HepG2 (cell line): ENCODE measurements at regions not wholly inside any gene's neighbourhood (a gene's known extent, or its start where the extent isn't known, plus 50 kb on each side); places are given as distances from the start of the nearest gene placed in this dataset.

Experiments used
- ATAC-seq: fragments of 200-7000 bp; cut with Tn5 transposase; 3 replicates; pipeline ENCODE4 v1.9.1; 2020; ENCODE audit warnings: mild to moderate bottlenecking, moderate library complexity
- BruUV-seq: library from RNA; stranded (reverse); fragments of 400-500 nt; replicated peaks from 2 replicates; lab custom pipeline; 2021; lab: Mats Ljungman, UMichigan
- CTCF ChIA-PET: fragments of 300-600 bp; formaldehyde crosslinking; extraction: SDS; loops from one replicate; lab custom pipeline; 2021; ENCODE audit warnings: low total read pairs, inconsistent platforms, low intra/inter-chr PET ratio; lab: Yijun Ruan, JAX
- POLR2A ChIA-PET: fragments of 350-600 bp; sonication (Branson Sonifier 250); formaldehyde crosslinking; loops from one replicate; lab custom pipeline; 2020; ENCODE audit warnings: antibody characterized with exemption, inconsistent platforms; lab: Yijun Ruan, JAX
- DNase-seq: peaks from one replicate; pipeline ENCODE4 v3.0.0-alpha.2; 2015; ENCODE audit warnings: low spot score
- FAIRE-seq: peaks from 3 replicates; lab custom pipeline; 2011; peaks lifted over from hg19 to GRCh38; lab: Jason Lieb, UNC
- H2AFZ ChIP-seq: one replicate; pipeline ENCODE4 v1.6.1; 2011; ENCODE audit warnings: low read length, inconsistent platforms
- H3K27ac ChIP-seq: fragments of 300-600 bp; 3 replicates; pipeline ENCODE4 v1.8.0; 2011; ENCODE audit warnings: mixed run types, mild to moderate bottlenecking, mixed read lengths, low read length, inconsistent platforms; ENCODE audit not compliant: insufficient read depth; ENCODE audit errors: extremely low read length
- H3K27me3 ChIP-seq, 2 experiments: fragments of 200-600 bp in 1 of 2; 2 replicates in 1 of 2; 3 replicates in 1 of 2; pipeline versions ENCODE4 v1.6.0 to v1.8.0; 2011; ENCODE audit warnings: low read length in 2 of 2, mild to moderate bottlenecking in 2 of 2, moderate library complexity in 2 of 2, inconsistent platforms in 1 of 2; ENCODE audit not compliant: insufficient read depth in 2 of 2, control insufficient read depth in 1 of 2
- H3K36me3 ChIP-seq, 2 experiments: fragments of 200-600 bp in 1 of 2; replicated peaks in 1 of 2; 2 replicates in 1 of 2; 3 replicates in 1 of 2; pipeline versions ENCODE4 v1.5.1 to v1.8.0; 2011; ENCODE audit warnings: low read length in 2 of 2, inconsistent platforms in 1 of 2; ENCODE audit not compliant: insufficient read depth in 2 of 2, control insufficient read depth in 1 of 2
- H3K4me1 ChIP-seq: 2 replicates; pipeline ENCODE4 v1.5.1; 2012; ENCODE audit warnings: low read length, inconsistent platforms; ENCODE audit not compliant: insufficient read depth
- H3K4me2 ChIP-seq: 2 replicates; pipeline ENCODE4 v1.6.0; 2011; ENCODE audit warnings: low read depth, low read length, inconsistent platforms
- H3K4me3 ChIP-seq, 3 experiments: fragments of 200-600 bp in 1 of 3; sonication (generic), shearing (Covaris generic) in 1 of 3; replicated peaks in 1 of 3; 2 replicates each; pipeline ENCODE4 v1.5.1; 2011 to 2016; ENCODE audit warnings: low read length in 3 of 3, inconsistent platforms in 2 of 3, low read depth in 2 of 3, mild to moderate bottlenecking in 2 of 3, control low read depth in 1 of 3, mixed read lengths in 1 of 3; ENCODE audit not compliant: insufficient read depth in 1 of 3
- H3K79me2 ChIP-seq: one replicate; pipeline ENCODE4 v1.6.1; 2011; ENCODE audit warnings: low read length, inconsistent platforms; ENCODE audit not compliant: insufficient read depth
- H3K9ac ChIP-seq: 2 replicates; pipeline ENCODE4 v1.6.0; 2011; ENCODE audit warnings: mild to moderate bottlenecking, low read depth, low read length, inconsistent platforms; ENCODE audit not compliant: insufficient read depth
- H3K9me3 ChIP-seq: 2 replicates; pipeline ENCODE4 v1.5.1; 2012; ENCODE audit warnings: mild to moderate bottlenecking, low read length
- H4K20me1 ChIP-seq: 2 replicates; pipeline ENCODE4 v1.6.0; 2011; ENCODE audit warnings: inconsistent platforms, mild to moderate bottlenecking, low read length, moderate library complexity; ENCODE audit not compliant: insufficient read depth
- LCORL ChIP-seq, 2 experiments: fragments of 450-650 bp in 1 of 2; sonication (generic) in 1 of 2; formaldehyde crosslinking in 1 of 2; IDR thresholded peaks; 2 replicates each; pipeline versions ENCODE4 v1.5.0 to v1.6.1; 2017 to 2020; ENCODE audit warnings: antibody characterized with exemption in 1 of 2, missing genetic modification reagents in 1 of 2
- NFKBIZ ChIP-seq: IDR thresholded peaks from 2 replicates; pipeline ENCODE4 v1.6.1; 2018; ENCODE audit warnings: missing genetic modification reagents, missing compliant biosample characterization
- POLR2G ChIP-seq: fragments of 200-400 bp; formaldehyde crosslinking; IDR thresholded peaks from 2 replicates; pipeline ENCODE4 v1.6.1; 2018; ENCODE audit warnings: mild to moderate bottlenecking, low read depth, low read length, moderate library complexity
- SP4 ChIP-seq: sonication (generic); formaldehyde crosslinking; IDR thresholded peaks from 2 replicates; pipeline ENCODE4 v1.8.1; 2023; ENCODE audit warnings: mild to moderate bottlenecking, missing genetic modification reagents
- ZNF407 ChIP-seq: sonication (generic); formaldehyde crosslinking; IDR thresholded peaks from one replicate; pipeline ENCODE4 v1.5.1; 2020; ENCODE audit warnings: mild to moderate bottlenecking, missing genetic modification reagents; ENCODE audit errors: not compliant biosample characterization
- ZNF598 ChIP-seq: sonication (generic); formaldehyde crosslinking; IDR thresholded peaks from 2 replicates; pipeline ENCODE4 v1.5.1; 2020; ENCODE audit warnings: mild to moderate bottlenecking, missing genetic modification reagents, borderline replicate concordance
- ZNF605 ChIP-seq: sonication (generic); formaldehyde crosslinking; IDR thresholded peaks from 2 replicates; pipeline ENCODE4 v1.8.0; 2022; ENCODE audit warnings: mild to moderate bottlenecking, missing genetic modification reagents
- WGBS: methylation state at CpG from one replicate; pipeline ENCODE4 v1.1.6; 2017; ENCODE audit warnings: low lambda C conversion rate; 5-methylcytosine and 5-hydroxymethylcytosine counted together
- in situ Hi-C: cut with HindIII; loops from 2 replicates; pipeline ENCODE4 v1.10.0; 2017; ENCODE audit warnings: low pct_unique_long_range_greater_than_20kb; ENCODE audit not compliant: extremely low pct_ligation_motif_present
- intact Hi-C: fragments of 100-400 bp; cut with micrococcal nuclease; formaldehyde crosslinking; loops from one replicate; pipeline ENCODE4 v1.10.0; 2022; ENCODE audit not compliant: unreplicated experiment
- TF ChIP-seq, protein P1 (sequence below): sonication (generic); formaldehyde crosslinking; IDR thresholded peaks from 2 replicates; pipeline ENCODE4 v1.5.0; 2020; ENCODE audit warnings: missing genetic modification reagents, mild to moderate bottlenecking, borderline replicate concordance

- TF ChIP-seq, protein P1, sequence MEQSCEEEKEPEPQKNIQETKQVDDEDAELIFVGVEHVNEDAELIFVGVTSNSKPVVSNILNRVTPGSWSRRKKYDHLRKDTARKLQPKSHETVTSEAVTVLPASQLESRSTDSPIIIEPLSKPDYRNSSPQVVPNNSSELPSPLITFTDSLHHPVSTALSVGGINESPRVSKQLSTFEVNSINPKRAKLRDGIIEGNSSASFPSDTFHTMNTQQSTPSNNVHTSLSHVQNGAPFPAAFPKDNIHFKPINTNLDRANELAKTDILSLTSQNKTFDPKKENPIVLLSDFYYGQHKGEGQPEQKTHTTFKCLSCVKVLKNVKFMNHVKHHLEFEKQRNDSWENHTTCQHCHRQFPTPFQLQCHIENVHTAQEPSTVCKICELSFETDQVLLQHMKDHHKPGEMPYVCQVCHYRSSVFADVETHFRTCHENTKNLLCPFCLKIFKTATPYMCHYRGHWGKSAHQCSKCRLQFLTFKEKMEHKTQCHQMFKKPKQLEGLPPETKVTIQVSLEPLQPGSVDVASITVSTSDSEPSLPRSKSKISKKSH (CRISPR knock-in tag), result no peak
Measured at GRCh38 chr16:62965831-62966230, 929.6 kb upstream of the CDH8 start (continued).

DNA sequence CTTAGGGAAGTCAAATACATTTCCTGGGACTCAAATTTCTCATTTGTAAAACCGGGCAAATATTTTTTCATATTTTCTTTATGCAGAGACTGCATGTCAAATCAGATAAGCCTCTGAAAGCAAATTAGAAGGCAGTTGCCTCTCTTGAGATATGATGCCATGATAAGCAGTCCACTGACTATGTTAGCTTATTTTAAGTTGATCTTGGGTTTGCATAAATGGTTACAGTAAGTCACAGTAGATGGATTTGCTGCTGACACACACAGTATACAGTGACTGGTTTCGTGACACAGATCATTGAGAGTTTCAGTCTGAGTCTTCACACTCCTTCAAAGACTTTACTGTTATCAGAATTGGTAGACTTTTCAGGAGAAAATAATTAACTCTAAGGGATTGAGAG is 927.6 kb upstream of the CDH8 start:
- Histone ChIP-seq H3K4me1 (no peaks in the 10 kb centered on the region), H4K20me1 (no peaks in the 10 kb centered on the region), H3K36me3 (no peaks in the 10 kb centered on the region), H3K27ac (no peak overlapping the region), H2AFZ (no peak overlapping the region), H3K9me3 (peaks cover 42% of the 10 kb centered on the region), H3K79me2 (no peaks in the 10 kb centered on the region), H3K4me2 (no peak overlapping the region), H3K4me3 (no peak overlapping the region), H3K27me3 (no peaks in the 10 kb centered on the region), H3K9ac (no peak overlapping the region)
- intact Hi-C loops, result no loop called here
- 0% methylated on average over 2 of the region's 2 CpGs for WGBS
- POLR2A ChIA-PET, result no interaction called here
- TF ChIP-seq POLR2G (no peak), ZNF605 (no peak), LCORL (IDR thresholded peaks at IDR 0.05) (no peak), LCORL (CRISPR knock-in tag; IDR thresholded peaks at IDR 0.05) (no peak), SP4 (CRISPR knock-in tag) (no peak), ZNF598 (CRISPR knock-in tag) (no peak)
- DNase-seq (no peak), ATAC-seq (no peak), FAIRE-seq (no peak)
- BruUV-seq, result no TSS peak
- CTCF ChIA-PET, result no interaction called here
- in situ Hi-C loops, result no loop called here

DNA sequence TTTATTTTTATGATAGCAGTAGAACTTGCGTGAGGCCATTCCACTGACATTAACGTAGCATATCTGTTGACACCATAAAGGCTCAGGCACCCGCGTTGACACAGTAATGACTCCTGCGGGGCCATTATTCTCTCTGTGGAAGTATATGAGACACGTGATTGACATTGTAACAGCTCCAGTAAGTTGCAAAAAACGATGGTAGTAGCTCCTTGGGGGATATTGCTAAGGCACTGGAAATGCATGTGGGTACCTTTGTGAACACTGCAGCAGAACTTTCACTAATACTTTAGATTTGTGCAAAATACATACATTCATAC is 918.8 kb upstream of the CDH8 start:
- POLR2A ChIA-PET, result no interaction called here
- H3K27me3 ChIP-seq, result no peaks in the 10 kb centered on the region
- FAIRE-seq, result no peak
- H3K4me1 ChIP-seq, result no peaks in the 10 kb centered on the region
- CTCF ChIA-PET, result no interaction called here
- intact Hi-C loops (no loop called here), in situ Hi-C loops (no loop called here)
- no peaks in the 10 kb centered on the region for H3K79me2 ChIP-seq
- BruUV-seq, result no TSS peak
- 0 out of 2 replicates have a peak, but pooled peaks cover 2% of the 10 kb centered on the region for H3K9me3 ChIP-seq
- no peak overlapping the region for H3K4me2 ChIP-seq
- H3K36me3 ChIP-seq, result no peaks in the 10 kb centered on the region
- no peaks in the 10 kb centered on the region for H4K20me1 ChIP-seq
- no peak for DNase-seq
- 31% methylated on average over 7 of the region's 7 CpGs for WGBS
- no peak overlapping the region for H2AFZ ChIP-seq
- H3K4me3 ChIP-seq, result no peak overlapping the region
- ATAC-seq, result no peak
- H3K27ac ChIP-seq, result no peak overlapping the region
- H3K9ac ChIP-seq, result no peak overlapping the region
- TF ChIP-seq NFKBIZ (no peak), ZNF407 (no peak)
